ENCODE measurements at regions not wholly inside any gene's neighbourhood (a gene's known extent, or its start where the extent isn't known, plus 50 kb on each side); places are given as distances from the start of the nearest gene placed in this dataset.
"Not testable (repeated sequence)": the region's sequence is repeated elsewhere in the genome, so short reads cannot be mapped to it uniquely, and the experiment has no call there.

DNA sequence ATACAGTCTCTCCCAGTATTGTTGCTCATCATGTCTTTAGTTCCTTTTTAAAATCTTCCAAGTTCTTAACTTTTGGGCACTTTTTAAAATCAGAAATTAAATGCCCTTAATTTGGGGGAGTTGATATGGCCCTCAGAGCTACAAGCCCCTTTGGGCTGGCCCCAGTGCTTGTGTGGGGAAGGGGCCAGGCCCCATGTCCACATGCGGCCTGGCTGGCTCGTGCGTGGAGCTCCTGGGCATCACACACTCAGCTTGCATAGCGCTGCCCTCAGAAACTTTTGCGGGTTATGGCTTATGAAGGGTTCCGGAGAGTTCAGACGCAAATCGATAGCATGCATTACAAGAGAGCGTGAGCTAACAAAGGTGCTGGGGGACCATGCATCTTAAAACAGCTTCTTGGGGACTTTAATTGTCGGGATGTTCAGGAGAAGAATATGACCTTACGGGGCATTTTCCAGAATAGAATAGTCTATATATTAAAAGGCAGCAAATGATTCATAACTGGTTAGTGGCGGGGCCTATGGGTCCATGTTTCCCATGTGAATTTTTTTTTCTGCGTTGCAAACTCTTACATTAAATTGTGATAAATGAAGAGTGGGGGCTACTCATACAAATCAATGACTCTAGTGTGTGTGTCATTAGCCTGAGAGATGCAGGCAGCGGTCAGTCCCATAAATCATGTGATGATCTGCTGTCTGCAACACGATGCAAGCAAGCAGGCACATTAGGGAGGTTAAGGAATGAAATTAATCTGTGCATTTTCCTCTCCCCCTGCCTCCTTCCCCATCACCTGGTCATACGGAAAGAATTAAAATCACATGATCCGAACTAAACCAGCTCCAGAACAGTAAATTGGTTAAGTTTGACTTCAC is 185.8 kb upstream of the TSHZ3 start:
- Histone ChIP-seq H3K9me3 (peaks cover 0 to 9% (median 0%) of the 10 kb centered on the region in 3 donors), H3K27me3 (no peaks in the 10 kb centered on the region), H3K4me3 (no peak overlapping the region), H3K4me1 (no peaks in the 10 kb centered on the region), H3K27ac (no peak overlapping the region), H3K36me3 (no peaks in the 10 kb centered on the region)
- 79 to 84% methylated on average over 16 to 17 of the region's 17 CpGs for WGBS, 2 donors
- TF ChIP-seq CTCF (IDR thresholded peaks at IDR 0.05) (no peak), POLR2A (IDR thresholded peaks at IDR 0.05) (no peak)
- intact Hi-C loops (cut with DNase I) = no loop called here
- no peak for DNase-seq

GRCh38 chr19:31535691-31536460 is 186.6 kb upstream of the TSHZ3 start:
- Histone ChIP-seq H3K27ac (no peak overlapping the region), H3K4me3 (no peak overlapping the region), H3K4me1 (no peaks in the 10 kb centered on the region), H3K9me3 (peaks cover 0 to 9% (median 0%) of the 10 kb centered on the region in 3 donors), H3K36me3 (no peaks in the 10 kb centered on the region), H3K27me3 (no peaks in the 10 kb centered on the region)
- intact Hi-C loops (cut with DNase I) = no loop called here
- no peak for TF ChIP-seq CTCF (IDR thresholded peaks at IDR 0.05)
- no peak for TF ChIP-seq POLR2A (IDR thresholded peaks at IDR 0.05)
- WGBS, 2 donors = 81% methylated on average over 3 to 6 of the region's 8 CpGs
- no peak for DNase-seq

GRCh38 chr19:31537136-31537535 is 187.9 kb upstream of the TSHZ3 start:
- H3K4me3 ChIP-seq = no peak overlapping the region
- no peak overlapping the region for H3K27ac ChIP-seq
- TF ChIP-seq CTCF (IDR thresholded peaks at IDR 0.05) = no peak
- no peak for TF ChIP-seq POLR2A (IDR thresholded peaks at IDR 0.05)
- no peaks in the 10 kb centered on the region for H3K4me1 ChIP-seq
- no peaks in the 10 kb centered on the region for H3K27me3 ChIP-seq
- 66 to 90% methylated on average over 1 to 3 of the region's 3 CpGs for WGBS, 2 donors
- H3K9me3 ChIP-seq = peaks cover 0 to 9% (median 0%) of the 10 kb centered on the region in 3 donors
- DNase-seq = no peak
- intact Hi-C loops (cut with DNase I) = no loop called here
- H3K36me3 ChIP-seq = no peaks in the 10 kb centered on the region

DNA sequence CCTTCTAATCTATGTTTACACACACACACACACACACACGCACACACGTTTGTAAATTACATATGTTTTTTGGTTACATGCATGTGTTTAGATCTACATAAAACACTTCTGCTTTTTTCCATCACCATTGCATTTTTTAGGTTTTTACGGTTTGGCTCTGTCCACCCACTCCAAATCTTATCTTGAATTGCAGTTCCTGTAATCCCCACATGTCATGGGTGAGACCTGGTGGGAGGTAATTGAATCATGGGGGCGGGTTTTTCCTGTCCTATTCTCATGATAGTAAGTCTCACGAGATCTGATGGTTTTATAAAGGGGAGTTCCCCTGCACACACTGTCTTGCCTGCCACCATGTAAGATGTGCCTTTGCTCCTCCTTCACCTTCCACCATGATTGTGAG is 188.7 kb upstream of the TSHZ3 start:
- H3K4me1 ChIP-seq; H3K27ac ChIP-seq; H3K36me3 ChIP-seq; H3K27me3 ChIP-seq; H3K4me3 ChIP-seq; H3K9me3 ChIP-seq; intact Hi-C loops (cut with DNase I); DNase-seq: not testable (repeated sequence)
- WGBS, 2 donors = 53 to 67% methylated on average over 5 of the region's 5 CpGs

DNA sequence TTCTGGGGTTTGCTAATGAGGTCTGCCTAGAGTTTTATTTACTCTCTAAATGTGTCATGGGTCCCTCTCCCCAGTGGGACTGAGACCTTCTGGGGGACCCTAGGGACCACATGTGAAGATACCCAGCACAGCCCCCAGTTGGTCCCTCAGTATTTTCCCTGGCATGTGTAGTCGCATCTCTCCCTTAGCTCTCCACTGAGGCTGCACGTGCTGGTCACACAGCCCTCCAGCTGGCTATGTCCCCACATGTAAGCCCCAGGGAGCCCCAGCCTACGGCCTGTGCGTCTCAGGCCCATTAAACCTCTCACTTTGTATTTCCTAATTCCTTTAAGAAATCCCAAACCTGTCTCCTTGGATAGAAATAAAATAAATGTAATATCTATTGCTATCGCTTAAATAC is 189.6 kb upstream of the TSHZ3 start:
- no peak overlapping the region for H3K4me3 ChIP-seq
- 82 to 84% methylated on average over 5 of the region's 5 CpGs for WGBS, 2 donors
- no peaks in the 10 kb centered on the region for H3K36me3 ChIP-seq
- no peak for DNase-seq
- TF ChIP-seq CTCF (IDR thresholded peaks at IDR 0.05) (no peak), POLR2A (IDR thresholded peaks at IDR 0.05) (no peak)
- H3K9me3 ChIP-seq = peaks cover 0 to 9% (median 0%) of the 10 kb centered on the region in 3 donors
- H3K27ac ChIP-seq = no peak overlapping the region
- intact Hi-C loops (cut with DNase I) = no loop called here
- H3K4me1 ChIP-seq = no peaks in the 10 kb centered on the region
- H3K27me3 ChIP-seq = no peaks in the 10 kb centered on the region
